ENCODE measurements at regions not wholly inside any gene's neighbourhood (a gene's known extent, or its start where the extent isn't known, plus 50 kb on each side); places are given as distances from the start of the nearest gene placed in this dataset.

DNA sequence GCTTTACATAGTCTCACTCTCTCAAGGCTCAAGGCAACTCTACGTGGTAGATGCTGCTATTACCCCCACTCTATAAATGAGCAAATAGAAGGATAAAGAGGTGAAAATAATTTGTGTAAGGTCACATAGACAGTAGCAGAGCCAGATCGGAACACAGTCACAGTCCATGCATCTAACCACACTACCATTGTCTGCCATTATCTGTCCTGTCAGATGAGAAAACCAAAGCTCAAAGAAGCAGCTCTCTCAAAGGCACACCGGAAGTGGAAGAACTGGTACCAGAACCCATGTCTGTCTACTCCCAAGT, 134.4 kb upstream of the NUDT4 start:
- ChIA-PET POLR2A (ENCODE audit: unreplicated experiment) (no interaction called here), CTCF (interaction anchor here (1.3 to 1.9 kb wide), 2 partner anchors 10 to 138 kb away, joined by 3 to 7 read pairs; no protein-coding TSS in a partner anchor)
- dilution Hi-C loops (cut with HindIII; ENCODE audit: low sequenced_read_pairs, unreplicated experiment) = no loop called here
- no peak overlapping the region for H3K27ac ChIP-seq (ENCODE audit: insufficient read depth, low read length)
- H2BK15ac ChIP-seq (ENCODE audit: low read depth, low read length) = peak overlapping the region; percentile 5; the same call in 1 of the 3 replicates
- BruUV-seq (replicated peaks) = no TSS peak
- H2AK5ac ChIP-seq (ENCODE audit: low read depth, low read length) = peak overlapping the region; percentile 48; the same call in 1 of the 2 replicates
- H2AK9ac ChIP-seq (replicated peaks; ENCODE audit: low read depth, low read length, poor library complexity) = no peak overlapping the region
- no peak overlapping the region for H4K91ac ChIP-seq (ENCODE audit: insufficient read depth, low read depth, low read length)
- ATAC-seq (ENCODE audit: low read depth) = no peak
- H2BK5ac ChIP-seq (ENCODE audit: low read depth, low read length, poor library complexity, severe bottlenecking) = no peak overlapping the region
- peak overlapping the region; percentile 61; the same call in 1 of the 2 replicates for H3K4ac ChIP-seq (ENCODE audit: low read depth, low read length)
- no peak overlapping the region for H2AFZ ChIP-seq (replicated peaks; ENCODE audit: low read length, poor library complexity)
- H2BK20ac ChIP-seq (ENCODE audit: low read depth, low read length) = peak overlapping the region; percentile 72; the same call in 1 of the 2 replicates
- WGBS, 2 experiments (ENCODE audit: extremely low coverage in 2 of 2, insufficient read length in 1 of 2) = 80% methylated on average over 1 of the region's 3 CpGs; no CpG with 5 or more reads in 1 of the 2 experiments
- H3K4me3 ChIP-seq (ENCODE audit: insufficient read depth, low read depth, low read length) = no peak overlapping the region
- intact Hi-C loops (cut with micrococcal nuclease) = loop anchor here (5.0 kb wide), 1 partner anchor 134 kb away; the partner anchor contains the start of gene NUDT4
- H3K79me1 ChIP-seq (ENCODE audit: low read depth in 1 of 2, low read length in 2 of 2) = no peaks in the 10 kb centered on the region
- no peak overlapping the region for H3K18ac ChIP-seq (ENCODE audit: low read depth, low read length)
- H4K20me1 ChIP-seq (ENCODE audit: insufficient read depth, low read length) = no peaks in the 10 kb centered on the region
- H3K4me2 ChIP-seq (ENCODE audit: low read depth, low read length) = no peak overlapping the region
- DNase-seq = no peak
- H3K27me3 ChIP-seq (ENCODE audit: control insufficient read depth, insufficient read depth, low read length) = no peaks in the 10 kb centered on the region
- H3K4me1 ChIP-seq (ENCODE audit: control insufficient read depth, insufficient read depth, low read length) = peaks cover 7% of the 10 kb centered on the region
- no peak overlapping the region for H3K14ac ChIP-seq (replicated peaks; ENCODE audit: low read depth, low read length)
- TF ChIP-seq NFE2L2 (IDR thresholded peaks at IDR 0.05; ENCODE audit: low read depth, low read length) (no peak), FOS (IDR thresholded peaks at IDR 0.05; ENCODE audit: low read depth, low read length) (no peak), RAD21 (IDR thresholded peaks at IDR 0.05; ENCODE audit: low read length) (no peak), MAFK (IDR thresholded peaks at IDR 0.05; ENCODE audit: low read depth, low read length) (no peak), CHD1 (IDR thresholded peaks at IDR 0.05; ENCODE audit: low read depth, low read length) (no peak), SMC3 (IDR thresholded peaks at IDR 0.05; ENCODE audit: low read depth, low read length) (no peak), POLR2A (IDR thresholded peaks at IDR 0.05; ENCODE audit: low read depth, low read length) (no peak), BHLHE40 (IDR thresholded peaks at IDR 0.05; ENCODE audit: low read depth, low read length) (no peak), RCOR1 (IDR thresholded peaks at IDR 0.05; ENCODE audit: insufficient replicate concordance, low read length) (no peak), RFX5 (IDR thresholded peaks at IDR 0.05; ENCODE audit: low read depth, low read length) (no peak), MXI1 (IDR thresholded peaks at IDR 0.05; ENCODE audit: borderline replicate concordance, low read depth, low read length) (no peak), MAZ (IDR thresholded peaks at IDR 0.05; ENCODE audit: borderline replicate concordance, low read depth, low read length) (no peak), CEBPB (IDR thresholded peaks at IDR 0.05; ENCODE audit: low read depth, low read length) (no peak)
- TF ChIP-seq, protein P1, sequence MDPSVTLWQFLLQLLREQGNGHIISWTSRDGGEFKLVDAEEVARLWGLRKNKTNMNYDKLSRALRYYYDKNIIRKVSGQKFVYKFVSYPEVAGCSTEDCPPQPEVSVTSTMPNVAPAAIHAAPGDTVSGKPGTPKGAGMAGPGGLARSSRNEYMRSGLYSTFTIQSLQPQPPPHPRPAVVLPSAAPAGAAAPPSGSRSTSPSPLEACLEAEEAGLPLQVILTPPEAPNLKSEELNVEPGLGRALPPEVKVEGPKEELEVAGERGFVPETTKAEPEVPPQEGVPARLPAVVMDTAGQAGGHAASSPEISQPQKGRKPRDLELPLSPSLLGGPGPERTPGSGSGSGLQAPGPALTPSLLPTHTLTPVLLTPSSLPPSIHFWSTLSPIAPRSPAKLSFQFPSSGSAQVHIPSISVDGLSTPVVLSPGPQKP (IDR thresholded peaks at IDR 0.05; ENCODE audit: borderline replicate concordance, low read depth, low read length) = no peak
- TF ChIP-seq, protein P2, sequence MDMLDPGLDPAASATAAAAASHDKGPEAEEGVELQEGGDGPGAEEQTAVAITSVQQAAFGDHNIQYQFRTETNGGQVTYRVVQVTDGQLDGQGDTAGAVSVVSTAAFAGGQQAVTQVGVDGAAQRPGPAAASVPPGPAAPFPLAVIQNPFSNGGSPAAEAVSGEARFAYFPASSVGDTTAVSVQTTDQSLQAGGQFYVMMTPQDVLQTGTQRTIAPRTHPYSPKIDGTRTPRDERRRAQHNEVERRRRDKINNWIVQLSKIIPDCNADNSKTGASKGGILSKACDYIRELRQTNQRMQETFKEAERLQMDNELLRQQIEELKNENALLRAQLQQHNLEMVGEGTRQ (IDR thresholded peaks at IDR 0.05; ENCODE audit: low read depth, low read length) = no peak
- TF ChIP-seq, protein P3, sequence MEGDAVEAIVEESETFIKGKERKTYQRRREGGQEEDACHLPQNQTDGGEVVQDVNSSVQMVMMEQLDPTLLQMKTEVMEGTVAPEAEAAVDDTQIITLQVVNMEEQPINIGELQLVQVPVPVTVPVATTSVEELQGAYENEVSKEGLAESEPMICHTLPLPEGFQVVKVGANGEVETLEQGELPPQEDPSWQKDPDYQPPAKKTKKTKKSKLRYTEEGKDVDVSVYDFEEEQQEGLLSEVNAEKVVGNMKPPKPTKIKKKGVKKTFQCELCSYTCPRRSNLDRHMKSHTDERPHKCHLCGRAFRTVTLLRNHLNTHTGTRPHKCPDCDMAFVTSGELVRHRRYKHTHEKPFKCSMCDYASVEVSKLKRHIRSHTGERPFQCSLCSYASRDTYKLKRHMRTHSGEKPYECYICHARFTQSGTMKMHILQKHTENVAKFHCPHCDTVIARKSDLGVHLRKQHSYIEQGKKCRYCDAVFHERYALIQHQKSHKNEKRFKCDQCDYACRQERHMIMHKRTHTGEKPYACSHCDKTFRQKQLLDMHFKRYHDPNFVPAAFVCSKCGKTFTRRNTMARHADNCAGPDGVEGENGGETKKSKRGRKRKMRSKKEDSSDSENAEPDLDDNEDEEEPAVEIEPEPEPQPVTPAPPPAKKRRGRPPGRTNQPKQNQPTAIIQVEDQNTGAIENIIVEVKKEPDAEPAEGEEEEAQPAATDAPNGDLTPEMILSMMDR (conservative IDR thresholded peaks at IDR 0.05; ENCODE audit: low read depth, low read length) = no peak
- H3K9me1 ChIP-seq (ENCODE audit: insufficient read depth, low read length) = 0 out of 2 replicates have a peak, but pooled peaks cover 3% of the 10 kb centered on the region
- peak overlapping the region in 1 of 2 experiments; percentile 50; a peak in 2 of 4 replicates for H4K8ac ChIP-seq (ENCODE audit: low read depth in 2 of 2, low read length in 2 of 2)
- in situ Hi-C loops (cut with MboI; ENCODE audit: low sequenced_read_pairs) = no loop called here
- H3K56ac ChIP-seq (ENCODE audit: extremely low read depth, insufficient read depth, low read length) = no peak overlapping the region
- no peak overlapping the region for H3K23ac ChIP-seq (ENCODE audit: low read depth, low read length)
- no peaks in the 10 kb centered on the region for H3K36me3 ChIP-seq (ENCODE audit: control insufficient read depth, insufficient read depth, low read length)
- H4K5ac ChIP-seq (ENCODE audit: low read depth, low read length) = no peak overlapping the region
- no peak overlapping the region for H3K9ac ChIP-seq (ENCODE audit: low read depth, low read length)
- H2BK120ac ChIP-seq (ENCODE audit: low read depth, low read length) = peak overlapping the region; percentile 16; the same call in 1 of the 2 replicates
- H3K9me3 ChIP-seq (ENCODE audit: control insufficient read depth, insufficient read depth, low read length) = 0 out of 2 replicates have a peak, but pooled peaks cover 2% of the 10 kb centered on the region

Measured in IMR-90 (cell line).